Stimulated activated memory B cell treated with anti-CD40 and anti-IgM and Interleukin-4, amounts not matched to agents 10 μg/mL and 1 μg/mL and 100 μg/mL, for 72 hours (primary cell): ENCODE measurements at regions not wholly inside any gene's neighbourhood (a gene's known extent, or its start where the extent isn't known, plus 50 kb on each side); places are given as distances from the start of the nearest gene placed in this dataset.

Source experiments
- ATAC-seq: fragments of 150-1000 bp; cut with Tn5 transposase; 2 replicates; pipeline ENCODE4 v1.10.0; 2021
- H3K27ac Mint-ChIP-seq: one replicate; pipeline ENCODE4 v1.8.0; 2022; ENCODE audit warnings: mild to moderate bottlenecking, mixed read lengths
- H3K27me3 Mint-ChIP-seq: one replicate; pipeline ENCODE4 v1.8.0; 2022; ENCODE audit warnings: mixed read lengths
- H3K36me3 Mint-ChIP-seq: one replicate; pipeline ENCODE4 v1.8.0; 2022; ENCODE audit warnings: mixed read lengths
- H3K4me1 Mint-ChIP-seq: one replicate; pipeline ENCODE4 v1.8.0; 2022; ENCODE audit warnings: mixed read lengths
- H3K4me3 Mint-ChIP-seq: one replicate; pipeline ENCODE4 v1.8.0; 2022; ENCODE audit warnings: mild to moderate bottlenecking, moderate library complexity, mixed read lengths
- H3K9me3 Mint-ChIP-seq: one replicate; pipeline ENCODE4 v1.8.0; 2022; ENCODE audit warnings: mixed read lengths

- Mint-ChIP-seq H3K9me3 (peaks cover 4% of the 10 kb centered on the region), H3K36me3 (no peaks in the 10 kb centered on the region), H3K4me3 (no peak overlapping the region), H3K4me1 (peaks cover 32% of the 10 kb centered on the region), H3K27me3 (no peaks in the 10 kb centered on the region), H3K27ac (no peak overlapping the region)
- ATAC-seq, result no peak
Observed at GRCh38 chr17:68789203-68789962, 165.8 kb downstream of the ABCA8 start.

GRCh38 chr17:68785565-68786486 is 169.4 kb downstream of the ABCA8 start:
- no peak overlapping the region for H3K4me3 Mint-ChIP-seq
- H3K4me1 Mint-ChIP-seq, result peaks cover 12% of the 10 kb centered on the region

GRCh38 chr17:68784431-68784830 is 170.8 kb downstream of the ABCA8 start:
- Mint-ChIP-seq H3K27me3 (no peaks in the 10 kb centered on the region), H3K4me1 (peaks cover 7% of the 10 kb centered on the region), H3K4me3 (no peak overlapping the region), H3K36me3 (no peaks in the 10 kb centered on the region), H3K27ac (no peak overlapping the region), H3K9me3 (no peaks in the 10 kb centered on the region)
- ATAC-seq, result no peak

More at GRCh38 chr17:68785565-68786486, 169.4 kb downstream of the ABCA8 start:
- Mint-ChIP-seq H3K36me3 (no peaks in the 10 kb centered on the region), H3K27me3 (no peaks in the 10 kb centered on the region), H3K27ac (no peak overlapping the region), H3K9me3 (peaks cover 4% of the 10 kb centered on the region)
- ATAC-seq, result no peak

GRCh38 chr17:68783861-68784260 is 171.3 kb downstream of the ABCA8 start:
- no peaks in the 10 kb centered on the region for H3K36me3 Mint-ChIP-seq
- peaks cover 7% of the 10 kb centered on the region for H3K4me1 Mint-ChIP-seq
- H3K27ac Mint-ChIP-seq, result no peak overlapping the region
- no peak overlapping the region for H3K4me3 Mint-ChIP-seq
- H3K27me3 Mint-ChIP-seq, result no peaks in the 10 kb centered on the region
- no peak for ATAC-seq
- H3K9me3 Mint-ChIP-seq, result no peaks in the 10 kb centered on the region

GRCh38 chr17:68782789-68783188 is 172.4 kb downstream of the ABCA8 start:
- H3K4me1 Mint-ChIP-seq, result peaks cover 7% of the 10 kb centered on the region
- no peak overlapping the region for H3K4me3 Mint-ChIP-seq

GRCh38 chr17:68780596-68780995 is 174.6 kb downstream of the ABCA8 start:
- H3K27ac Mint-ChIP-seq, result no peak overlapping the region
- H3K4me1 Mint-ChIP-seq, result peaks cover 2% of the 10 kb centered on the region

More at GRCh38 chr17:68782789-68783188, 172.4 kb downstream of the ABCA8 start:
- H3K27ac Mint-ChIP-seq, result no peak overlapping the region
- H3K27me3 Mint-ChIP-seq, result no peaks in the 10 kb centered on the region
- ATAC-seq, result no peak
- H3K36me3 Mint-ChIP-seq, result no peaks in the 10 kb centered on the region
- no peaks in the 10 kb centered on the region for H3K9me3 Mint-ChIP-seq

GRCh38 chr17:68778726-68779125 is 176.5 kb downstream of the ABCA8 start:
- Mint-ChIP-seq H3K36me3 (no peaks in the 10 kb centered on the region), H3K9me3 (no peaks in the 10 kb centered on the region), H3K27ac (no peak overlapping the region), H3K4me3 (no peak overlapping the region), H3K27me3 (no peaks in the 10 kb centered on the region), H3K4me1 (peaks cover 18% of the 10 kb centered on the region)
- ATAC-seq, result no peak

More at GRCh38 chr17:68780596-68780995, 174.6 kb downstream of the ABCA8 start:
- H3K4me3 Mint-ChIP-seq, result no peak overlapping the region
- no peaks in the 10 kb centered on the region for H3K9me3 Mint-ChIP-seq
- H3K27me3 Mint-ChIP-seq, result no peaks in the 10 kb centered on the region
- no peaks in the 10 kb centered on the region for H3K36me3 Mint-ChIP-seq
- no peak for ATAC-seq

GRCh38 chr17:68777856-68778694 is 176.9 kb upstream of the FAM20A start:
- H3K27ac Mint-ChIP-seq, result no peak overlapping the region
- H3K36me3 Mint-ChIP-seq, result no peaks in the 10 kb centered on the region

GRCh38 chr17:68777243-68777855 is 176.2 kb upstream of the FAM20A start:
- peaks cover 26% of the 10 kb centered on the region for H3K4me1 Mint-ChIP-seq
- no peak for ATAC-seq
- no peak overlapping the region for H3K4me3 Mint-ChIP-seq
- H3K9me3 Mint-ChIP-seq, result no peaks in the 10 kb centered on the region
- H3K27ac Mint-ChIP-seq, result peak overlapping the region; percentile 55
- H3K36me3 Mint-ChIP-seq, result no peaks in the 10 kb centered on the region
- H3K27me3 Mint-ChIP-seq, result no peaks in the 10 kb centered on the region

More at GRCh38 chr17:68777856-68778694, 176.9 kb upstream of the FAM20A start:
- Mint-ChIP-seq H3K27me3 (no peaks in the 10 kb centered on the region), H3K4me1 (peaks cover 24% of the 10 kb centered on the region), H3K9me3 (no peaks in the 10 kb centered on the region), H3K4me3 (no peak overlapping the region)
- no peak for ATAC-seq

- no peaks in the 10 kb centered on the region for H3K27me3 Mint-ChIP-seq
- peak overlapping the region; percentile 55 for H3K27ac Mint-ChIP-seq
- no peak for ATAC-seq
- H3K9me3 Mint-ChIP-seq, result no peaks in the 10 kb centered on the region
- no peaks in the 10 kb centered on the region for H3K36me3 Mint-ChIP-seq
- no peak overlapping the region for H3K4me3 Mint-ChIP-seq
- H3K4me1 Mint-ChIP-seq, result peaks cover 33% of the 10 kb centered on the region
Observed at GRCh38 chr17:68776451-68776850, 175.3 kb upstream of the FAM20A start.

GRCh38 chr17:68775969-68776368 is 174.8 kb upstream of the FAM20A start:
- Mint-ChIP-seq H3K36me3 (no peaks in the 10 kb centered on the region), H3K4me1 (peaks cover 33% of the 10 kb centered on the region), H3K9me3 (no peaks in the 10 kb centered on the region), H3K27me3 (no peaks in the 10 kb centered on the region), H3K4me3 (no peak overlapping the region), H3K27ac (peak overlapping the region; percentile 85)
- ATAC-seq, result no peak

- no peaks in the 10 kb centered on the region for H3K9me3 Mint-ChIP-seq
- ATAC-seq, result no peak
- H3K36me3 Mint-ChIP-seq, result no peaks in the 10 kb centered on the region
- peaks cover 33% of the 10 kb centered on the region for H3K4me1 Mint-ChIP-seq
- H3K27me3 Mint-ChIP-seq, result no peaks in the 10 kb centered on the region
- no peak overlapping the region for H3K4me3 Mint-ChIP-seq
- peak overlapping the region; percentile 85 for H3K27ac Mint-ChIP-seq
Observed at GRCh38 chr17:68775318-68775717, 174.2 kb upstream of the FAM20A start.

- Mint-ChIP-seq H3K36me3 (no peaks in the 10 kb centered on the region), H3K9me3 (no peaks in the 10 kb centered on the region), H3K4me3 (peak overlapping the region; percentile 75), H3K4me1 (peaks cover 33% of the 10 kb centered on the region), H3K27ac (peak overlapping the region; percentile 70), H3K27me3 (no peaks in the 10 kb centered on the region)
- ATAC-seq, result peak; percentile 69
Observed at GRCh38 chr17:68771867-68772515, 170.8 kb upstream of the FAM20A start.

- Mint-ChIP-seq H3K36me3 (no peaks in the 10 kb centered on the region), H3K9me3 (no peaks in the 10 kb centered on the region), H3K4me3 (no peak overlapping the region), H3K27me3 (peaks cover 14% of the 10 kb centered on the region), H3K4me1 (peaks cover 16% of the 10 kb centered on the region), H3K27ac (no peak overlapping the region)
- no peak for ATAC-seq
Observed at GRCh38 chr17:68768804-68769203, 167.6 kb upstream of the FAM20A start.
